Astrocyte of the spinal cord (primary cell): ENCODE measurements at regions not wholly inside any gene's neighbourhood (a gene's known extent, or its start where the extent isn't known, plus 50 kb on each side); places are given as distances from the start of the nearest gene placed in this dataset.

ENCODE experiments used
- DNase-seq: peaks from one replicate; pipeline ENCODE4 v3.0.0; 2011; ENCODE audit warnings: low read depth, low spot score
- H3K4me3 ChIP-seq: 2 replicates; pipeline ENCODE4 v1.5.1; 2011; ENCODE audit warnings: low read depth, mild to moderate bottlenecking, low read length, moderate library complexity
- CTCF ChIP-seq: IDR thresholded peaks from 2 replicates; pipeline ENCODE4 v1.5.1; 2012; ENCODE audit warnings: low read depth, mild to moderate bottlenecking, low read length, inconsistent platforms
- in situ Hi-C: cut with HindIII; loops from 2 replicates; pipeline ENCODE4 v1.10.0; 2017; ENCODE audit warnings: low sequenced_read_pairs

GRCh38 chr7:116317907-116318306, 107.6 kb downstream of the TES start:
- DNase-seq: no peak
- TF ChIP-seq CTCF: no peak
- no peak overlapping the region for H3K4me3 ChIP-seq
- in situ Hi-C loops: no loop called here

- H3K4me3 ChIP-seq: no peak overlapping the region
- no peak for TF ChIP-seq CTCF
- in situ Hi-C loops: no loop called here
- DNase-seq: no peak
Measured at GRCh38 chr7:116322541-116322940, 112.2 kb downstream of the TES start.

GRCh38 chr7:116324582-116324981, 114.2 kb downstream of the TES start:
- no peak for DNase-seq
- H3K4me3 ChIP-seq: no peak overlapping the region
- TF ChIP-seq CTCF: no peak
- in situ Hi-C loops: no loop called here

- no peak for DNase-seq
- in situ Hi-C loops: no loop called here
- H3K4me3 ChIP-seq: no peak overlapping the region
- no peak for TF ChIP-seq CTCF
Measured at GRCh38 chr7:116325517-116325916, 115.2 kb downstream of the TES start.

- TF ChIP-seq CTCF: no peak
- in situ Hi-C loops: no loop called here
- H3K4me3 ChIP-seq: no peak overlapping the region
Measured at GRCh38 chr7:116327135-116327534, 116.8 kb downstream of the TES start.

GRCh38 chr7:116327752-116328151, 117.4 kb downstream of the TES start:
- DNase-seq: peak; percentile 96
- in situ Hi-C loops: no loop called here
- peak overlapping the region; percentile 2 for H3K4me3 ChIP-seq

More at GRCh38 chr7:116327135-116327534, 116.8 kb downstream of the TES start:
- no peak for DNase-seq

More at GRCh38 chr7:116327752-116328151, 117.4 kb downstream of the TES start:
- no peak for TF ChIP-seq CTCF
